SHP77 treated with DMSO at 0.1 percent for 48 hours (cell line): ENCODE measurements at regions not wholly inside any gene's neighbourhood (a gene's known extent, or its start where the extent isn't known, plus 50 kb on each side); places are given as distances from the start of the nearest gene placed in this dataset.
"Not testable (repeated sequence)": the region's sequence is repeated elsewhere in the genome, so short reads cannot be mapped to it uniquely, and the experiment has no call there.

ENCODE experiments used
- DNase-seq: peaks from one replicate; lab custom pipeline; 2025; lab: John Stamatoyannopoulos, UW

DNA sequence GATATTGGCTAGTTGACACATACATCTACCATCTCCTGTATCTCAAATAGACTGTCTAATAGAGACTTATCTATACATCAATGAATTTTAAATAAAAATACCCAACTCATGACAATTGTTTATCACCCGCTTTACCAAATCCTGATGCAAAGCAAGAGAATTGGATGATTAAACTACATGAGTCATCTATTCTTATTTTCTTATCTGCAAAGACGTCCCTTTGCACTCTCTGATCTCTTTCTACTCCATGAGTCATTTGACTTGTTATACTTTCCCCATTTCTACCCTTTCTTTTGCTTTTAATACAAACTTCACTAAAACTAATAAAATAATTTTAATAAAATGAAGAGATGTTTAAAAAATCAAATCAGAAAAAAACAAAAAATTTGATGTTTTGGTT is 261.7 kb upstream of the MAP2 start:
- no peak for DNase-seq

DNA sequence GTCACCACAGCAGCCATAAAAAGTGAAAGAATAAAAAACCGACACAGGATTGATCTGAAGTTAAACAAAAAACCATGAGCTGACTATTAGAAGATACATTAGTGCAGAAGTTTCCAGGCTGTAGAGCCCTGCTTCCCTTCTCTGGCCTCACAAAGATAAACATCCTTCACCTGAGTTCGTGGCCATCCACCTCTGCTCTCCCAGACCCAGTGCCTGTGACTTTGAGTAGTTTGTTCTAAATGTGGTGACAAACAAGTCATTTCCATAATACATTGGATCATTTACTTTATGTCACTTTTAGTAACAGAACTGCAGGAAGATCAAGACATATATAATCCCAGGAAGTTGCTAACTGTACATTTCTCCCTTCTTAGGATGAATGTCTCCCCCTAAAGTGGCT is 241.9 kb upstream of the MAP2 start:
- DNase-seq: no peak

DNA sequence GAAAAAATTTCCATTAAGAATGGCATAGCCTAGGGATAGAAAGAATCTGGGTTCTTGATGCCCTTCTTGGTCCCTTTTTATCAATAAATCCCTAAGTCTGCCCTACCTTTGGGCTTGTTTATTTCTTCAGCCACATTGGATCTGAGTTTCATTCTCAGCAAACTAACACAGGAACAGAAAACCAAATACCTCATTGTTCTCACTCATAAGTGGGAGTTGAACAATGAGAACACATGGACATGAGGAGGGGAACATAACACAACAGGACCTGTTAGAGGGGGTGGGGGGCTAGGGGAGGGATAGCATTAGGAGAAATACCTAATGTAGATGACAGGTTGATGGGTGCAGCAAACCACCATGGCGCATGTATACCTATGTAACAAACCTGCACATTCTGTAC is 237.0 kb upstream of the MAP2 start:
- DNase-seq: not testable (repeated sequence)

DNA sequence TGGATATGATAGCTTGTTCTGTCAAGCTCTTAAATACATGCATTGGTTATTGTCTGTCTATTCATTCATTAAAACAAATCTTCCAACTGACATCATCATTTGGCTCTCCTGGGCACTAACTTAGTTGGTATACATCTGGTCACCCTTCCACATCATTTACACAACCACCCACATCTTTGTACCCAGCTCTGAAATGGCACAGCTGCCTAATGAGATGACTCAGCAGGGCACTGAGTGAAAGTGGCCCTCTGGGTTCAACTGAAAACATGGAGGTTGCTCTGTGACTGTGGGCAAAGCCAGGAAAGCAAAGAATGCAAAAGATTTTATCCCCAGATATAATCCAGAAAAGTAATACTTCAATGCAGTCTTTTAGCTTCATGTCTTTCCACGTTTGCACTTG is 234.0 kb upstream of the MAP2 start:
- no peak for DNase-seq

DNA sequence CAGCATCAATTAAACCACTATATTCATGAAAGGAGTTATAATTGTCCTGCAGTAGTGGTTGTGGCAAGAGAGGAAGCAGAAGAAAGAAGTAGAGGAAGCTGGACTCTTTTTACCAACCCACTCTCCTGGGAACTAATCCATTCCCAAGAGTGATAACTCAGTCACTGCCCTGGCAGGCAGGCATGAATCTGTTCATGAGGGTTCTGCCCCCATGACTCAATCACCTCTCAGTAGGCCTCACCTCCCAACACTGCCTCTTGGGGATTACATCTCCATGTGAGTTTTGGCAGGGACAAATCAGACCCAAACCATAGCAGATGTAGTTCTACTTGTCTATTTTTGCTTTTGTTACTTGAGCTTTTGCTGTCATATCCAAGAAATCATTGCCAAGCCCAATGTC is 232.7 kb upstream of the MAP2 start:
- DNase-seq: no peak

DNA sequence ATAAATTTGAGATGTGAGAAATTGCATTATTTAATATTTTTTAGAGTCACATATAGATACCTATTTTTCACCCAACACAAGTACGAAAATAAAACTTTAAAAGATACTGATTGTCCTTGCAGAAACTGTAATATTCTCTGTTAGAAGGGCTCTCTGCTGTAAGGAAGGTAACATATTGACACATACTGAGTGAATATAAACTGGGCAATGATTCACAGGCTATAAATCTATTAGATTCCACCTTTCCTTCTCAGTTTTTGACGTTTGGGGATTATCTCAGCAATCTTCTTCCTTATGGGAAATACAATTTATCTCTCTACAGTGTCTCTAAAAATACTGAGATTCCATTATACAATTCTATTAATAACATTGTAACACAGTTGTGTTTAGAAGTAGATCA is 229.1 kb upstream of the MAP2 start:
- no peak for DNase-seq

DNA sequence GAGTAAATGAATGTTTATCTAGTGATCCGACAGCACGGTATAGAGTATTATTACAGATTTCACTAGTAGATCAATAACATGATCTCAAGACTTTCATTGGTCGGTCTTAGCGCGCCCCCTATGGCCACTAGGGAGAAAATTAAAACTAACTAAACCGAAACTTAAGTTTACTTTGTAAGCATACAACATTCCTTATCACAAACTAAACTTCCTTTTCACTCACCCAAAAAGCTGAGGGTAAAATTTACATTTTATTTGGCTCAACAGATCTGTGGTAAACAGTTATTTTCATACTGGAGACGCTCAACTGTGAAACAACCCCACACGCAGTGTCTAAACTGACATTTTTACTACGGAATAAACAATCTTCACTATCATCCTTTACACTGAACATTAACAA is 215.6 kb upstream of the MAP2 start:
- DNase-seq: no peak

DNA sequence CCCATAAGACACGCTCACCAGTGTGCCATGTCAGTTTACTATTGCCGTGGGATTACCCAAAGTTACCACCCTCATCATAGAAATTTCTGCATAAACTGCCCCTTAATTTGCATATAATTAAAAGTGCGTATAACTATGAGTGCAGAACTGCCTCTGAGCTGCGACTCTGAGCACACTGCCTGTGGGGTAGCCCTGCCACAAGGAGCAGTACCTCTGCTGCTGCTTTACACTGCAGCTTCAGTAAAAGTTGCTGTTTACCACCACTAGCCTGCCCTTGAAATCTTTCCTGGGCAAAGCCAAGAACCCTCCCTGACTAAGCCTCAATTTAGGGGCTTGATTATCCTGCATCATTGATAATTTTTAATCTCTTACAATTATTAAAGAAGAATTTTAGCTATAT is 213.9 kb upstream of the MAP2 start:
- DNase-seq: no peak

DNA sequence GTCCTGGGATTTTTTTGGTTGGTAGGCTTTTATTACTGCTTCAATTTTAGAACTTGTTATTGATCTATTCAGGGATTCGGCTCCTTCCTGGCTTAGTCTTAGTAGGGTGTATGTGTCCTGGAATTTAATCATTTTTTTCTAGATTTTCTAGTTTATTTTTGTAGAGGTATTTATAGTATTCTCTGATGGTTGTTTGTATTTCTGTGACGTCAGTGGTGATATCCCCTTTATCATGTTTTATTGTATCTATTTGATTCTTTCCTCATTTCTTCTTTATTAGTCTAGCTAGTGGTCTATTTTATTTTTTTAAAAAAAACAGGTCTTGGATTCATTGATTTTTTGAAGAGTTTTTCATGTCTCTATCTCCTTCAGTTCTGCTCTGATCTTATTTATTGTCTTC is 193.3 kb upstream of the MAP2 start:
- DNase-seq: no peak

DNA sequence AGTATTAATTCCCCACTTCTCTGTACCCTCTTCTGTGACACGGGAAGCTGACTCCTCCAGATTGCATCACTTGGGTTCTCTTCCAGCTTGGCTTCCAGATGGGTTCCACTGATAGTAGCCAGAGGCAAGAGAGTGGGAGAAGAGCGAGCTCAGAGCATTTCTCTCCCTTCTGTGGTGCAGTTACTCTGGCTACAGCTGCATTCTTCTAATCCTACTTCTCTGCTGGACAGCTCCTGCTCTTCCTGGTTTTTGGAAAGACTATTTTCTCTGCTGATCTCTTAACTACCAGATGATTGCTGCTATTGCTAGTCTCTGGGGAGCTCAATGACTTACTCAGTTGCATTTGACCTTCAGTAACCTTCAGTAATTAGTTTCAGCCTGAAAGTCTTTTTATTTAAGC is 187.5 kb upstream of the MAP2 start:
- no peak for DNase-seq

DNA sequence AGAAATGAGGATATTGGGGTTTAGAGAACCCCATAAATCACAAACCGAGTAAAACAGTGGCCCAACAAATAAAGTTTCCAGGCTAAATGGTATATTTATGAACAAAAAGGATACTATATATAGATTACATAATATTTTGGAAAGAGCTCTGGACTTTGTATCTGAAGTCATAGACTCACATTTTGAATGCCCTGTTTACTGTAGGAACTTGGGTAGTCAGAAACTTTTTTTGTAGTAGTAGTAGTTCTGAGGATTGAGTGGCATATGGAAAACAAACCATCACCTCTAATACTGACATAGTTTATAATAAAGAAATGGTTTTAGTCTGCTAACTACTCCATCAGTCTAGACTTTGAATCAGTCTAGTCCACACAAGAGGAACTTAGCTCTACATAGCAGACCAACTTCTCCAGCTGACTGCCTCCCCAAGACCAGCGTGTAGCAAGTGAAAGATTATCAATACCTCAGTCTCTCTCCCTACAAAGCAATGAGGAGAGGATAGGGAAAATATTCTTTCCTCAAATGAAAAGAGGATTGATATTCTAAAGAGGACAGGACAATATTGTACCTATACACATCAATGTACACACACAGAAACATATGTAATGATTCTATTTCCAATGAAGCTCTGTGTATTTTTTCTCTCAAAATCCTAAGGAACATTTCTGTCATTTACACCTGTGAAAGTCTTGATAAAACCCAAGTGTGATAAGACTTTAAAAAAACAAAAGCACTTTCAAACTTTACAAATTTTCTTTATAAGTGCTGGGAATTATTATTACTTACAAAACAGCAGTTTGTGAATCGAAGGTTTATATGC is 184.9 kb upstream of the MAP2 start:
- DNase-seq: no peak

DNA sequence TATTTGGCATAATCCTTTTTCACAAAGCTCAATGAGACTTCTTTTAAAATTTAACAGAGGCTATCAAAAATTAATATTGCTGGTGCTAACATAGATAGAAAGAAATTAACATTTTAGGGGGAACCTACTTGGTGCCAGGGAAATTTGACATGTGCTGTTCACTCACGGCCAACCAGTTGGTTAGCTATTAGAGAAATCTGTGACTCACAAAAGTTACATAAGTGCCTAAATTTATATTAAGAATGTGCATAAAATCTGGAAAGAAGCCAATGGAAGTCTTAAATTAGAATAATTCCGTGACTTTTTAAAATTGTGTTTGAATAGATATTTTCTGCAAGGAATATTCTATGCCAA is 184.3 kb upstream of the MAP2 start:
- DNase-seq: no peak

DNA sequence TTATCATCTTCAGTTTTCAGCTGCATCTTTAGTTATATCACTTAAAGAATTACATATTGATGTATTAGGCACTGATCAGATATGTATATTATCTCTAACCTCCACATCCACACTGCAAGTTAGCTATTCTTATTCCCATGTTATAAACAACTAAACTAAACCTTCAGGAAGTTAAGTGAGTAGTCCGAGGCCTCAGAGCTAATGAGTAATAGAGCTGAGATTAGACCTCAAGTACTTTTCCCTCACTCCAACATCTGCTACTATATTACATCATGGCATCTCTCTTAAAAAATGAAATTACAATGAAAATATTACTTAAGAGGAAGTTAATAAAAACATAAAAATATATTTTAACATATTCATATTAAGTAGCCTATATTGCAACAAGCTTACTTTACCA is 183.6 kb upstream of the MAP2 start:
- DNase-seq: no peak

DNA sequence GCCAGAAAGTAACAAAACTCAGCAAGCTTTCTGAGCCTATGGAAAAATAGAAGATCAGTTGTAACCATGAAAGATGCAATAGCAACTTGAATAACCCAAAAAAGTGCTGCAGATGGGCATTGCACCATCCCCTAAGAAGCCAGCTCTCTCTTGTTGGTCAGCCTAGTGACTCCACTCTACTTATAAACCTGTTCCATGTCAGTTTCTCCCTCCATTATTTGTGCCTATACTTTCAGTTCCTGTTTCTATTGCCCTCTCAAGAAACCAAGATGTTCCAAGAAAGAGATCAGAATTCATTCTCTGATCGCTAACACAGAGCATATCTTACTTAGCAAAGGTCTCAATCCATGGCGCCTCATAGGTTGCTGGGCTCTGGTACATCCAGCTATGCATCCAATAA is 170.3 kb upstream of the MAP2 start:
- DNase-seq: no peak

DNA sequence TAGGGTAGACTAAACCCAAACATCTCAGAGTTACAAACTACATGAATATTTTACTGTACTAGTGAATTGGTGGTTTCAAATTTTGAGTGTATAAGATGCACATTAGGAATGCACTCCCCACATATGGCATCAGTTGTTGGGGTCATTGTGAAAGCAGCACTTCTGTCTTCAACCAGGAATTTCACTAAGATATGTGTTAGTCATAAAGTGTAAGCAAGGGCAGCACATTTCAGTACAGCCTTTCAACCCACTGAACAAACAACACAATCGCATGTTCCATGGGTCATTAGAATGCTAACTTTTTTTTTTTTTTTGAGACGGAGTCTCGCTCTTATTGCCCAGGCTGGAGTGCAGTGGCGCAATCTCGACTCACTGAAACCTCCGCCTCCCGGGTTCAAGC is 164.1 kb upstream of the MAP2 start:
- DNase-seq: no peak

DNA sequence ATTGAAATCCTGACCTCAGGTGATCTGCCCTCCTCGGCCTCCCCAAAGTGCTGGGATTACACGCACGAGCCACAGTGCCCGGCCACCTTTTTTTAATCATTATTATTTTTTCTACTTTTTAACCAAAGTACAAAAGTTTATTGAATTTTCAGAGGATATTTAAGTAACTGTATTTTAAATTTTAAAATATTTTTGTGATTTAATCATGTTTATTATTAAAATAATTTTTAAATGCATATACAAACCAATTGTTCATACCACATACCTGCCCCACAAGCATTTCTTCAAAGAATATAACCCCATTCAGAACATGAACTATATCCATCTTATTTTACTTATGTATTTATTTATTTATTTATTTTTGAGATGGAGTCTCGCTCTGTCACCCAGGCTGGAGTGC is 163.6 kb upstream of the MAP2 start:
- no peak for DNase-seq

DNA sequence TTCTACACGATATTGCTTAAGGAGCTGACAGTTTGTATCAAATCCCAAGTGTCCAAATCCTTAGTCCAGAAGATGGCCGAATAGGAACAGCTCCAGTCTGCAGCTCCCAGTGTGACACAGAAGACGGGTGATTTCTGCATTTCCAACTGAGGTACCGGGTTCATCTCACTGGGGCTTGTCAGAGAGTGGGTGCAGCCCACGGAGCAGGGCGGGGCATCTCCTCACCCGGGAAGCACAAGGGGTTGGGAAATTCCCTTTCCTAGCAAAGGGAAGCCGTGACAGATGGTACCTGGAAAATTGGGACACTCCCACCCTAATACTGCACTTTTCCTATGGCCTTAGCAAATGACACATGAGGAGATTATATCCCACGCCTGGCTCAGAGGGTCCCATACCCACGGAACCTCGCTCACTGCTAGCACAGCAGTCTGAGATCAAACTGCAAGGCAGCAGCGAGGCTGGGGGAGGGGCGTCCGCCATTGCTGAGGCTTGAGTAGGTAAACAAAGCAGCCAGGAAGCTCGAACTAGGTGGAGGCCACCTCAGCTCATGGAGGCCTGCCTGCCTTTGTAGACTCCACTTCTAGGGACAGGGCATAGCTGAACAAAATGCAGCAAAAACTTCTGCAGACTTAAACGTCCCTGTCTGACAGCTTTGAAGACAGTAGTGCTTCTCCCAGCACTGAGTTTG is 162.3 kb upstream of the MAP2 start:
- DNase-seq: not testable (repeated sequence)

DNA sequence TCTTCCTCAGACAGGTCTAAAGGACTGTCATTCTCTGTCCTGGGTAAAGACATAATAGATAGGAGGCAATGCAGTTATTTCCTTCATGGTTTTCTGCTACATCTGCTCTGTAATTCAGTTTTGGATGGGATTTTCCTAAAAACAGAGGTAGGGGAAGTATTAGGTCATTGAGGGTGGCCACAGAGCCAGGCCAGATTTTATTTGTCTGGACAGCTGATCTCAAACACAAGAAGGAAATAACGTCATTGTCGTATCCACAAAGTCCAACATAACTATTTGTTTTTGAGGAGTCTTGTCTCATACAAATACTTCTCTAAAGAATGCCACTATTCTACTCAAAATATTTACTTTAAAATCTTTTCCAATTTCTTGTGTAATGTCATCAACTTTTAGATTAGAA is 154.8 kb upstream of the MAP2 start:
- DNase-seq: no peak

DNA sequence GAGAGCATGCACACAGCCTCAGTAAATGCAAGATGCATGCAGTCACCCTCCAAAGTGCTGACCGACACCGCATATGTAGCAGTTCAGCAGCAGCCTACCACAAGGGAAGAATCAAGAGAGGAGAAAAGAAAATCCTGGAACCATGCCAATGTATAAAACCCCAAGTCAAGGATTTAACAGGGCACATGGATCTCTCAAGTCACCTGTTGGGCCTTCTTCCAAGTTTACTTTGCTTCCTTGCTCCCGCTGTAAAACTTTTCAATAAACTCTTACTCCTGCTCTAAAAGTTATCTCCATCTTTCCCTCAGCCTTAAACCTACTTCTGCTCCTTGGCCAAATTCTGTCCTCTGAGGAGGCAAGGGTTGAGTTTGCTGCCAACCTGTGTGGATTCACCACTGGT is 147.8 kb upstream of the MAP2 start:
- no peak for DNase-seq

DNA sequence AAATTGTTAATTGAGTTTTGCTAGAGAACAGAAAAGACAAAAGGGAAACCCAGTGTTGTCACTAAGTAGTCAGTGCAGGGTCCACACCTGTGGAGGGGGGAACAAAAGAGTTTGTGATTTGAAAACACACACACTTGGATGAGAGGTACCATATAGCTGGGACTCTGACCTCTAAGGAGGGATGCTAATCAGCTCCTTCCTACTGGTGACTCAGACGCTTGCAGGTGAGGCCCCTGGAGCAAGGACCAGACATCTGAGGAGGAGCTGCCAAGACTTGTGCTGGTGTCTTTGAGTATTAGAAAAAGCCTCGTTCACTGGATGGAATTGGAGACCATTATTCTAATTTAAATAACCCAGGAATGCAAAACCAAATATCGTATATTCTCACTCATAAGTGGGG is 146.4 kb upstream of the MAP2 start:
- no peak for DNase-seq

DNA sequence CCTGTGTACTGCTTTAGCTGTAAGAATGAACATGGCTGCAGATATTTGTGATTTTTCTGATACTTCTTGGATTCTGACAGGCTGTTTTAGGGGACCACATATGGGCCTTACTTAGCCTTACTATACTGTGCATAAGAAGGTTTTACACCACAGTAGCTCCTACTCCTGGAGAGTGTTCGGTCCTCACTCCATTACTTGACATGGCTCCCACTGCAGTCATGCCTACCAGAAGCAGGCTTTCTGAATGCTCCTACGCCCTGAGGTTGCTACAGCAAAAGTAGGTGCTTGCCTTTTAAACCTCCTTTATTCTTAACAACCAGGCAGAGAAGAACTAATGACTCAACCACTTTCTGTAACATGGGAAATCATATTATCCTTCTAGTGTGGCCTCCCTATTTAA is 125.2 kb upstream of the MAP2 start:
- DNase-seq: no peak

DNA sequence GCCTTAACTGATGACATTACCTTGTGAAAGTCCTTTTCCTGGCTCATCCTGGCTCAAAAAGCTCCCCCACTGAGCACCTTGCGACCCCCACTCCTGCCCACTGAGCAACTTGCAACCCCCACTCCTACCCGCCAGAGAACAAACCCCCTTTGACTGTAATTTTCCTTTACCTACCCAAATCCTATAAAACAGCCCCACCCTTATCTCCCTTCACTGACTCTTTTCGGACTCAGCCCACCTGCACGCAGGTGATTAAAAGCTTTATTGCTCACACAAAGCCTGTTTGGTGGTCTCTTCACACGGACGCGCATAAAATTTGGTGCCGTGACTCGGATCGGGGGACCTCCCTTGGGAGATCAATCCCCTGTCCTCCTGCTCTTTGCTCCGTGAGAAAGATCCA is 124.4 kb upstream of the MAP2 start:
- DNase-seq: not testable (repeated sequence)

DNA sequence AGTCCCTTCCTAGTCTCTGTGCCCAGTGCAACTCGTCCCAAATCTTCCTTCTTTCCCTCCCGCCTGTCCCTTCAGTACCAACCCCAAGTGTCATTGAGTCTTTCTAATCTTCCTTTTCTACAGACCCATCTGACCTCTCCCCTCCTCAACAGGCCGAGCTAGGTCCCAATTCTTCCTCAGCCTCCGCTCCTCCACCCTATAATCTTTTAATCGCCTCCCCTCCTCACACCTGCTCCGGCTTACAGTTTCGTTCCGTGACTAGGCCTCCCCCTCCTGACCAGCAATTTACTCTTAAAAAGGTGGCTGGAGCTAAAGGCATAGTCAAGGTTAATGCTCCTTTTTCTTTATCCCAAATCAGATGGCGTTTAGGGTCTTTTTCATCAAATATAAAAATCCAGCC is 123.1 kb upstream of the MAP2 start:
- DNase-seq: not testable (repeated sequence)

DNA sequence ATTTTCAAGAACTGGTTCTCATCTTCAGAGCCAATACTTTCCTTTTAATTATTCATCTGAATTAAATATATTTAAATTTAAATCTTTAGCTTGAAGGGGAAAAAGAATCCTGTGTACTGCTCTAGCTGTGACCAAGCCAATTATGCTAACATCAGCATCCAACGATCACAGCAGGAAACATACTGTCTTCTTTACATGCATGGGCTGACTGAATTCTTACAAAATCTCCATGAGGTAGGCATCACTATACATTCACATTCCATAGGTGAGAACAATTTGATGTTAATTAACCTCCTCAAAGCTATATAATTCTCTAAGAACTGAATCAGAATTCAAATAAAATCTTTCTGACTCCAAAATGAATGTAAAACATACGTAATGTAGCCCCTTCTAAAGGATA is 118.8 kb upstream of the MAP2 start:
- no peak for DNase-seq
